NT2/D1 (cell line): ENCODE measurements at regions not wholly inside any gene's neighbourhood (a gene's known extent, or its start where the extent isn't known, plus 50 kb on each side); places are given as distances from the start of the nearest gene placed in this dataset.

Experiments
- DNase-seq: peaks from one replicate; pipeline ENCODE4 v3.0.0-alpha.2; 2011; ENCODE audit warnings: low read depth, low spot score
- H3K27me3 ChIP-seq: 2 replicates; pipeline ENCODE4 v1.6.0; 2011; ENCODE audit warnings: mild to moderate bottlenecking; ENCODE audit not compliant: insufficient read length, insufficient read depth
- H3K36me3 ChIP-seq: 2 replicates; pipeline ENCODE4 v1.6.1; 2011; ENCODE audit warnings: mild to moderate bottlenecking, low read length, mixed read lengths; ENCODE audit not compliant: insufficient read depth, insufficient read length
- H3K4me1 ChIP-seq: 2 replicates; pipeline ENCODE4 v1.5.1; 2011; ENCODE audit not compliant: insufficient read depth, insufficient read length
- H3K4me3 ChIP-seq: 2 replicates; pipeline ENCODE4 v1.5.1; 2011; ENCODE audit warnings: low read depth; ENCODE audit not compliant: insufficient read length
- H3K9ac ChIP-seq: 2 replicates; pipeline ENCODE4 v1.6.0; 2011; ENCODE audit warnings: low read depth; ENCODE audit not compliant: insufficient read length
- H3K9me3 ChIP-seq: 2 replicates; pipeline ENCODE4 v1.5.1; 2011; ENCODE audit warnings: mild to moderate bottlenecking, low read length; ENCODE audit not compliant: insufficient read depth
- SUZ12 ChIP-seq: IDR thresholded peaks from 2 replicates; pipeline ENCODE4 v1.6.1; 2011; ENCODE audit not compliant: insufficient read length, insufficient read depth; ENCODE audit errors: extremely low read depth
- YY1 ChIP-seq: IDR thresholded peaks from 2 replicates; pipeline ENCODE4 v1.6.1; 2011; ENCODE audit not compliant: insufficient read length, insufficient read depth
- ZNF274 ChIP-seq: IDR thresholded peaks from 2 replicates; pipeline ENCODE4 v1.6.1; 2011; ENCODE audit warnings: mild to moderate bottlenecking, low read depth, low read length

- Histone ChIP-seq H3K36me3 (no peaks in the 10 kb centered on the region), H3K9me3 (peaks cover 7% of the 10 kb centered on the region; the same call in 1 of the 2 replicates), H3K27me3 (no peaks in the 10 kb centered on the region), H3K4me1 (no peaks in the 10 kb centered on the region), H3K9ac (no peak overlapping the region), H3K4me3 (no peak overlapping the region)
- TF ChIP-seq SUZ12 (no peak), ZNF274 (no peak), YY1 (no peak)
- DNase-seq = no peak
These were observed 119.4 kb downstream of the DDIT4L start for GRCh38 chr4:100070868-100071267.

GRCh38 chr4:100069207-100069606, 119.1 kb upstream of the H2AZ1 start:
- no peak for TF ChIP-seq YY1
- TF ChIP-seq SUZ12 = no peak
- TF ChIP-seq ZNF274 = no peak
- no peak overlapping the region for H3K9ac ChIP-seq
- H3K27me3 ChIP-seq = no peaks in the 10 kb centered on the region
- H3K4me1 ChIP-seq = no peaks in the 10 kb centered on the region
- no peaks in the 10 kb centered on the region for H3K36me3 ChIP-seq
- no peak for DNase-seq
- peaks cover 7% of the 10 kb centered on the region; the same call in 1 of the 2 replicates for H3K9me3 ChIP-seq
- H3K4me3 ChIP-seq = no peak overlapping the region

GRCh38 chr4:100067255-100067654, 117.2 kb upstream of the H2AZ1 start:
- TF ChIP-seq ZNF274 (no peak), YY1 (no peak), SUZ12 (no peak)
- Histone ChIP-seq H3K27me3 (no peaks in the 10 kb centered on the region), H3K4me1 (no peaks in the 10 kb centered on the region), H3K36me3 (no peaks in the 10 kb centered on the region), H3K9me3 (peaks cover 7% of the 10 kb centered on the region; the same call in 1 of the 2 replicates), H3K9ac (no peak overlapping the region), H3K4me3 (no peak overlapping the region)
- DNase-seq = no peak

- Histone ChIP-seq H3K9ac (no peak overlapping the region), H3K4me1 (no peaks in the 10 kb centered on the region), H3K4me3 (no peak overlapping the region), H3K36me3 (no peaks in the 10 kb centered on the region), H3K9me3 (peaks cover 7% of the 10 kb centered on the region; the same call in 1 of the 2 replicates), H3K27me3 (no peaks in the 10 kb centered on the region)
- no peak for DNase-seq
- no peak for TF ChIP-seq ZNF274
- no peak for TF ChIP-seq SUZ12
- TF ChIP-seq YY1 = no peak
These were observed 113.3 kb upstream of the H2AZ1 start for GRCh38 chr4:100063355-100063754.

- no peak overlapping the region for H3K4me3 ChIP-seq
- DNase-seq = no peak
- H3K9ac ChIP-seq = no peak overlapping the region
- H3K27me3 ChIP-seq = no peaks in the 10 kb centered on the region
- H3K9me3 ChIP-seq = peaks cover 7% of the 10 kb centered on the region; the same call in 1 of the 2 replicates
- no peaks in the 10 kb centered on the region for H3K4me1 ChIP-seq
- H3K36me3 ChIP-seq = no peaks in the 10 kb centered on the region
- TF ChIP-seq SUZ12 (no peak), ZNF274 (no peak), YY1 (no peak)
These were observed 112.8 kb upstream of the H2AZ1 start for GRCh38 chr4:100062921-100063320.

GRCh38 chr4:100061835-100062234, 111.8 kb upstream of the H2AZ1 start:
- Histone ChIP-seq H3K36me3 (no peaks in the 10 kb centered on the region), H3K9ac (no peak overlapping the region), H3K9me3 (peaks cover 6% of the 10 kb centered on the region; the same call in 1 of the 2 replicates), H3K4me1 (no peaks in the 10 kb centered on the region), H3K27me3 (no peaks in the 10 kb centered on the region), H3K4me3 (no peak overlapping the region)
- DNase-seq = no peak
- no peak for TF ChIP-seq ZNF274
- TF ChIP-seq YY1 = no peak
- TF ChIP-seq SUZ12 = no peak

- no peak for DNase-seq
- no peaks in the 10 kb centered on the region for H3K4me1 ChIP-seq
- H3K9me3 ChIP-seq = no peaks in the 10 kb centered on the region
- no peak overlapping the region for H3K9ac ChIP-seq
- no peak overlapping the region for H3K4me3 ChIP-seq
- H3K36me3 ChIP-seq = no peaks in the 10 kb centered on the region
- H3K27me3 ChIP-seq = no peaks in the 10 kb centered on the region
- TF ChIP-seq ZNF274 (no peak), SUZ12 (no peak), YY1 (no peak)
These were observed 110.8 kb upstream of the H2AZ1 start for GRCh38 chr4:100060765-100061416.

- H3K4me1 ChIP-seq = no peaks in the 10 kb centered on the region
- no peaks in the 10 kb centered on the region for H3K36me3 ChIP-seq
- H3K9ac ChIP-seq = no peak overlapping the region
- H3K9me3 ChIP-seq = no peaks in the 10 kb centered on the region
- H3K4me3 ChIP-seq = no peak overlapping the region
- no peak for DNase-seq
- H3K27me3 ChIP-seq = no peaks in the 10 kb centered on the region
- TF ChIP-seq YY1 = no peak
- TF ChIP-seq ZNF274 = no peak
- no peak for TF ChIP-seq SUZ12
These were observed 109.4 kb upstream of the H2AZ1 start for GRCh38 chr4:100059467-100059866.
